Loucy (cell line): ENCODE measurements at regions not wholly inside any gene's neighbourhood (a gene's known extent, or its start where the extent isn't known, plus 50 kb on each side); places are given as distances from the start of the nearest gene placed in this dataset.

Source experiments
- H2AFZ ChIP-seq: fragments of 200-600 bp; sonication (generic); 2 replicates; pipeline ENCODE4 v1.6.0; 2016; ENCODE audit warnings: antibody characterized with exemption, mild to moderate bottlenecking, low read length, moderate library complexity
- H3F3A ChIP-seq: fragments of 200-600 bp; 2 replicates; pipeline ENCODE4 v1.6.0; 2016; ENCODE audit warnings: antibody characterized with exemption, low read depth, mild to moderate bottlenecking
- H3K27me3 ChIP-seq: fragments of 200-600 bp; sonication (generic); 2 replicates; pipeline ENCODE4 v1.6.1; 2014; ENCODE audit warnings: low read length, mild to moderate bottlenecking; ENCODE audit not compliant: insufficient read depth, poor library complexity, severe bottlenecking
- H3K36me3 ChIP-seq: fragments of 200-600 bp; sonication (generic); 2 replicates; pipeline ENCODE4 v1.6.1; 2016; ENCODE audit warnings: low read length; ENCODE audit not compliant: insufficient read depth
- H3K4me1 ChIP-seq: fragments of 200-600 bp; sonication (generic); 2 replicates; pipeline ENCODE4 v1.5.1; 2014; ENCODE audit warnings: low read length, mild to moderate bottlenecking; ENCODE audit not compliant: insufficient read depth, poor library complexity, severe bottlenecking
- H3K4me2 ChIP-seq: fragments of 200-600 bp; sonication (generic); 2 replicates; pipeline ENCODE4 v1.6.0; 2014; ENCODE audit warnings: antibody characterized with exemption, low read length, low read depth, mild to moderate bottlenecking; ENCODE audit not compliant: poor library complexity, severe bottlenecking
- H3K4me3 ChIP-seq: fragments of 200-600 bp; sonication (generic); 2 replicates; pipeline ENCODE4 v1.5.1; 2014; ENCODE audit warnings: low read length, mild to moderate bottlenecking, mixed read lengths; ENCODE audit not compliant: poor library complexity, severe bottlenecking
- H3K79me2 ChIP-seq: fragments of 200-600 bp; sonication (generic); 2 replicates; pipeline ENCODE4 v1.6.1; 2014; ENCODE audit warnings: low read length; ENCODE audit not compliant: insufficient read depth
- H3K9ac ChIP-seq: fragments of 200-600 bp; sonication (generic); 2 replicates; pipeline ENCODE4 v1.6.0; 2014; ENCODE audit warnings: mild to moderate bottlenecking, low read depth, low read length, moderate library complexity; ENCODE audit not compliant: poor library complexity, severe bottlenecking
- H3K9me2 ChIP-seq: fragments of 200-600 bp; sonication (generic); replicated peaks from 2 replicates; pipeline ENCODE4 v1.6.1; 2016; ENCODE audit warnings: low read depth, low read length, mixed read lengths
- H3K9me3 ChIP-seq: fragments of 200-600 bp; sonication (generic); 2 replicates; pipeline ENCODE4 v1.6.1; 2014; ENCODE audit warnings: mild to moderate bottlenecking, antibody characterized with exemption, low read length, low read depth; ENCODE audit not compliant: insufficient read depth
- H4K20me1 ChIP-seq: fragments of 200-600 bp; sonication (generic); 2 replicates; pipeline ENCODE4 v1.6.0; 2014; ENCODE audit warnings: antibody characterized with exemption, low read length, mild to moderate bottlenecking; ENCODE audit not compliant: insufficient read depth, poor library complexity, severe bottlenecking
- EZH2phosphoT487 ChIP-seq: fragments of 200-600 bp; IDR thresholded peaks from 2 replicates; pipeline ENCODE4 v1.6.1; 2018; ENCODE audit warnings: antibody characterized with exemption, mild to moderate bottlenecking, moderate library complexity, borderline replicate concordance
- TF ChIP-seq, protein P1 (sequence below): fragments of 200-600 bp; sonication (generic); conservative IDR thresholded peaks from 2 replicates; pipeline ENCODE4 v1.5.1; 2014; ENCODE audit warnings: mild to moderate bottlenecking, antibody characterized with exemption, low read length

DNA sequence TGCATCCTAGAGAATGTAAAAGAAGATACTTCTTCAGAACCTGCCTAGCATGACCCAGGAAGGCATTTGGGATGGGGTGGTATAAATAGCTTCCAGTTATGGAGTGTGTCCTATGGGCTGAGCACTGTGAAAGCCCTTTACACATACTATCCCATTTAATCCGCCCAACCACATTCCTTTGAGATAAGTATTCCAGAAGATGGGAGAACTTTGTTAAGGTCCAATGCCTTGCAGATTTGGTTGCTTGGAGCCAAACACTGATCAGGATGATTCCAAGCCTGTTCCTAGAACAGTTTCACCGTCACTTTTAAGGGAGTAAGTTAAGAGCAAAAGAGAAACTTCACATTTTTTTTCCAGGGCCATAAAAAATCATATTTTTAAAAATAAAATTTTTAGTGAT is 82.5 kb upstream of the CLMN start:
- Histone ChIP-seq H3F3A (no peaks in the 10 kb centered on the region), H3K4me2 (no peak overlapping the region), H3K4me1 (no peaks in the 10 kb centered on the region), H3K4me3 (no peak overlapping the region), H2AFZ (no peak overlapping the region), H4K20me1 (no peaks in the 10 kb centered on the region), H3K9me2 (no peaks in the 10 kb centered on the region), H3K9me3 (no peaks in the 10 kb centered on the region), H3K79me2 (no peaks in the 10 kb centered on the region), H3K27me3 (no peaks in the 10 kb centered on the region), H3K9ac (no peak overlapping the region), H3K36me3 (no peaks in the 10 kb centered on the region)
- no peak for TF ChIP-seq EZH2phosphoT487
- TF ChIP-seq, protein P1, sequence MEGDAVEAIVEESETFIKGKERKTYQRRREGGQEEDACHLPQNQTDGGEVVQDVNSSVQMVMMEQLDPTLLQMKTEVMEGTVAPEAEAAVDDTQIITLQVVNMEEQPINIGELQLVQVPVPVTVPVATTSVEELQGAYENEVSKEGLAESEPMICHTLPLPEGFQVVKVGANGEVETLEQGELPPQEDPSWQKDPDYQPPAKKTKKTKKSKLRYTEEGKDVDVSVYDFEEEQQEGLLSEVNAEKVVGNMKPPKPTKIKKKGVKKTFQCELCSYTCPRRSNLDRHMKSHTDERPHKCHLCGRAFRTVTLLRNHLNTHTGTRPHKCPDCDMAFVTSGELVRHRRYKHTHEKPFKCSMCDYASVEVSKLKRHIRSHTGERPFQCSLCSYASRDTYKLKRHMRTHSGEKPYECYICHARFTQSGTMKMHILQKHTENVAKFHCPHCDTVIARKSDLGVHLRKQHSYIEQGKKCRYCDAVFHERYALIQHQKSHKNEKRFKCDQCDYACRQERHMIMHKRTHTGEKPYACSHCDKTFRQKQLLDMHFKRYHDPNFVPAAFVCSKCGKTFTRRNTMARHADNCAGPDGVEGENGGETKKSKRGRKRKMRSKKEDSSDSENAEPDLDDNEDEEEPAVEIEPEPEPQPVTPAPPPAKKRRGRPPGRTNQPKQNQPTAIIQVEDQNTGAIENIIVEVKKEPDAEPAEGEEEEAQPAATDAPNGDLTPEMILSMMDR: no peak

- H3K4me2 ChIP-seq: no peak overlapping the region
- no peak overlapping the region for H3K9ac ChIP-seq
- TF ChIP-seq EZH2phosphoT487: no peak
- TF ChIP-seq, protein P1: no peak
- no peaks in the 10 kb centered on the region for H3K9me2 ChIP-seq
- H3K4me1 ChIP-seq: no peaks in the 10 kb centered on the region
- no peaks in the 10 kb centered on the region for H4K20me1 ChIP-seq
- H3K79me2 ChIP-seq: no peaks in the 10 kb centered on the region
- H3K27me3 ChIP-seq: no peaks in the 10 kb centered on the region
- H3F3A ChIP-seq: no peaks in the 10 kb centered on the region
- H3K4me3 ChIP-seq: no peak overlapping the region
- no peaks in the 10 kb centered on the region for H3K36me3 ChIP-seq
- no peak overlapping the region for H2AFZ ChIP-seq
- no peaks in the 10 kb centered on the region for H3K9me3 ChIP-seq
Observed at GRCh38 chr14:95398630-95399547, 79.2 kb upstream of the CLMN start.

DNA sequence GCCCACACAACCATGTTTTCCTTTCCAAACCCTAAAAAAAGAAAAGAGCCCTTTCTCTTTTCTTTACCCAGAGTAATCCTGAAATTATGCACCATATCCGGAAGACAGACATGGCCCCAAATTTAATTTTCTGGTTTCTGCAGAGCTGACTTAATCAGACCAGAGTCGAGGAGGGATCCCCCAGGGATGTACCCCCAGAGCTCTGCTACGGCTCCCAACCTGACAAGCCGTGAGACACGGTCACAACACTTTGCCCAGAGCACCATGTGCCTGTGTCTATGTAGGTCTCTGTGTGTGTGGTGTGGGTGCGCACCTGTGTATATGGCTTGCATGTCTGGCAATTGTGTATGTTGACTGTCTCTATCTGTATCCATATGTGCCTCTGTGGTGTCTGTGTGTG is 77.6 kb upstream of the CLMN start:
- H3K4me3 ChIP-seq: no peak overlapping the region
- no peaks in the 10 kb centered on the region for H4K20me1 ChIP-seq
- H3K9me2 ChIP-seq: no peaks in the 10 kb centered on the region
- H3K9ac ChIP-seq: no peak overlapping the region
- H3K4me2 ChIP-seq: no peak overlapping the region
- H3K79me2 ChIP-seq: no peaks in the 10 kb centered on the region
- no peaks in the 10 kb centered on the region for H3K27me3 ChIP-seq
- H3K36me3 ChIP-seq: no peaks in the 10 kb centered on the region
- H2AFZ ChIP-seq: no peak overlapping the region
- no peaks in the 10 kb centered on the region for H3K9me3 ChIP-seq
- TF ChIP-seq, protein P1: no peak
- no peak for TF ChIP-seq EZH2phosphoT487
- H3F3A ChIP-seq: no peaks in the 10 kb centered on the region
- no peaks in the 10 kb centered on the region for H3K4me1 ChIP-seq
